Cardiac muscle cell (in vitro differentiated cells and primary cell): ENCODE measurements at regions not wholly inside any gene's neighbourhood (a gene's known extent, or its start where the extent isn't known, plus 50 kb on each side); places are given as distances from the start of the nearest gene placed in this dataset.

Experiments
- DNase-seq, 2 donors: peaks; one replicate each; pipeline versions ENCODE4 v3.0.0 to v3.0.0-alpha.2; 2010 to 2017; ENCODE audit warnings: low read depth in 1 of 2, low spot score in 1 of 2
- H3K27ac ChIP-seq: fragments of 200-600 bp; sonication (generic); 2 replicates; pipeline ENCODE4 v1.5.1; 2016
- H3K27me3 ChIP-seq: fragments of 200-600 bp; sonication (generic); 2 replicates; pipeline ENCODE4 v1.6.0; 2016; ENCODE audit warnings: control low read depth
- H3K36me3 ChIP-seq: fragments of 200-600 bp; sonication (generic); 2 replicates; pipeline ENCODE4 v1.5.1; 2016; ENCODE audit warnings: control low read depth
- H3K4me1 ChIP-seq: fragments of 200-600 bp; sonication (generic); 2 replicates; pipeline ENCODE4 v1.8.1; 2017; ENCODE audit warnings: low read depth, mild to moderate bottlenecking, mixed run types
- H3K4me3 ChIP-seq: fragments of 200-600 bp; sonication (generic); 2 replicates; pipeline ENCODE4 v1.5.1; 2016; ENCODE audit warnings: mild to moderate bottlenecking
- H3K9me3 ChIP-seq: fragments of 200-600 bp; sonication (generic); 2 replicates; pipeline ENCODE4 v1.5.1; 2017; ENCODE audit warnings: low read depth, mild to moderate bottlenecking, control low read depth
- CTCF ChIP-seq: IDR thresholded peaks from 2 replicates; pipeline ENCODE4 v1.5.1; 2012; ENCODE audit warnings: low read depth, mild to moderate bottlenecking, low read length

GRCh38 chr5:146995878-146996277 lies 117.3 kb upstream of the PPP2R2B start:
- no peaks in the 10 kb centered on the region for H3K27me3 ChIP-seq
- no peak for TF ChIP-seq CTCF
- no peaks in the 10 kb centered on the region for H3K9me3 ChIP-seq
- no peaks in the 10 kb centered on the region for H3K4me1 ChIP-seq
- H3K36me3 ChIP-seq = no peaks in the 10 kb centered on the region
- H3K27ac ChIP-seq = no peak overlapping the region
- DNase-seq = peak in 1 of 2 donors; percentile 26
- H3K4me3 ChIP-seq = no peak overlapping the region

GRCh38 chr5:147015405-147015804 lies 136.8 kb upstream of the PPP2R2B start:
- H3K4me3 ChIP-seq = no peak overlapping the region
- DNase-seq = no peak

GRCh38 chr5:147017191-147017590 lies 138.6 kb upstream of the PPP2R2B start:
- Histone ChIP-seq H3K27me3 (no peaks in the 10 kb centered on the region), H3K36me3 (no peaks in the 10 kb centered on the region), H3K4me3 (no peak overlapping the region), H3K9me3 (no peaks in the 10 kb centered on the region), H3K4me1 (no peaks in the 10 kb centered on the region), H3K27ac (no peak overlapping the region)
- DNase-seq = no peak
- no peak for TF ChIP-seq CTCF

More at GRCh38 chr5:147015405-147015804, 136.8 kb upstream of the PPP2R2B start:
- H3K4me1 ChIP-seq = no peaks in the 10 kb centered on the region
- H3K9me3 ChIP-seq = no peaks in the 10 kb centered on the region
- no peaks in the 10 kb centered on the region for H3K27me3 ChIP-seq
- no peak for TF ChIP-seq CTCF
- no peak overlapping the region for H3K27ac ChIP-seq
- H3K36me3 ChIP-seq = no peaks in the 10 kb centered on the region

- Histone ChIP-seq H3K9me3 (no peaks in the 10 kb centered on the region), H3K4me1 (no peaks in the 10 kb centered on the region), H3K36me3 (no peaks in the 10 kb centered on the region), H3K4me3 (no peak overlapping the region), H3K27ac (no peak overlapping the region), H3K27me3 (no peaks in the 10 kb centered on the region)
- no peak for DNase-seq
- TF ChIP-seq CTCF = no peak
Observed at GRCh38 chr5:147017621-147018020, 139.1 kb upstream of the PPP2R2B start.

GRCh38 chr5:147018812-147019211 lies 140.3 kb upstream of the PPP2R2B start:
- H3K4me1 ChIP-seq = no peaks in the 10 kb centered on the region
- H3K36me3 ChIP-seq = no peaks in the 10 kb centered on the region
- H3K9me3 ChIP-seq = no peaks in the 10 kb centered on the region
- no peak for TF ChIP-seq CTCF
- H3K27ac ChIP-seq = no peak overlapping the region
- no peak for DNase-seq
- no peak overlapping the region for H3K4me3 ChIP-seq
- H3K27me3 ChIP-seq = no peaks in the 10 kb centered on the region

GRCh38 chr5:147036691-147037245 lies 158.2 kb upstream of the PPP2R2B start:
- no peaks in the 10 kb centered on the region for H3K9me3 ChIP-seq
- H3K27me3 ChIP-seq = no peaks in the 10 kb centered on the region
- no peak overlapping the region for H3K27ac ChIP-seq
- no peaks in the 10 kb centered on the region for H3K4me1 ChIP-seq
- no peak overlapping the region for H3K4me3 ChIP-seq
- no peak for TF ChIP-seq CTCF
- no peak for DNase-seq
- H3K36me3 ChIP-seq = no peaks in the 10 kb centered on the region
